ENCODE measurements at regions not wholly inside any gene's neighbourhood (a gene's known extent, or its start where the extent isn't known, plus 50 kb on each side); places are given as distances from the start of the nearest gene placed in this dataset.

GRCh38 chrX:13218758-13219157 is 101.1 kb downstream of the ATXN3L start:
- TF ChIP-seq, protein P1, sequence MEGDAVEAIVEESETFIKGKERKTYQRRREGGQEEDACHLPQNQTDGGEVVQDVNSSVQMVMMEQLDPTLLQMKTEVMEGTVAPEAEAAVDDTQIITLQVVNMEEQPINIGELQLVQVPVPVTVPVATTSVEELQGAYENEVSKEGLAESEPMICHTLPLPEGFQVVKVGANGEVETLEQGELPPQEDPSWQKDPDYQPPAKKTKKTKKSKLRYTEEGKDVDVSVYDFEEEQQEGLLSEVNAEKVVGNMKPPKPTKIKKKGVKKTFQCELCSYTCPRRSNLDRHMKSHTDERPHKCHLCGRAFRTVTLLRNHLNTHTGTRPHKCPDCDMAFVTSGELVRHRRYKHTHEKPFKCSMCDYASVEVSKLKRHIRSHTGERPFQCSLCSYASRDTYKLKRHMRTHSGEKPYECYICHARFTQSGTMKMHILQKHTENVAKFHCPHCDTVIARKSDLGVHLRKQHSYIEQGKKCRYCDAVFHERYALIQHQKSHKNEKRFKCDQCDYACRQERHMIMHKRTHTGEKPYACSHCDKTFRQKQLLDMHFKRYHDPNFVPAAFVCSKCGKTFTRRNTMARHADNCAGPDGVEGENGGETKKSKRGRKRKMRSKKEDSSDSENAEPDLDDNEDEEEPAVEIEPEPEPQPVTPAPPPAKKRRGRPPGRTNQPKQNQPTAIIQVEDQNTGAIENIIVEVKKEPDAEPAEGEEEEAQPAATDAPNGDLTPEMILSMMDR (tag by site-specific recombination; IDR thresholded peaks at IDR 0.05): no peak
- no peak for TF ChIP-seq ELK4 (IDR thresholded peaks at IDR 0.05; ENCODE audit: borderline replicate concordance, low read depth, low read length)
- TF ChIP-seq ZNF785 (tag by site-specific recombination; IDR thresholded peaks at IDR 0.05): no peak
- TF ChIP-seq ZNF548 (tag by site-specific recombination; IDR thresholded peaks at IDR 0.05): no peak
- TF ChIP-seq ZNF777 (tag by site-specific recombination; IDR thresholded peaks at IDR 0.05; ENCODE audit: borderline replicate concordance): no peak
